Loucy (cell line): ENCODE measurements at regions not wholly inside any gene's neighbourhood (a gene's known extent, or its start where the extent isn't known, plus 50 kb on each side); places are given as distances from the start of the nearest gene placed in this dataset.

Experiments used
- H2AFZ ChIP-seq: fragments of 200-600 bp; sonication (generic); 2 replicates; pipeline ENCODE4 v1.6.0; 2016; ENCODE audit warnings: antibody characterized with exemption, mild to moderate bottlenecking, low read length, moderate library complexity
- H3F3A ChIP-seq: fragments of 200-600 bp; 2 replicates; pipeline ENCODE4 v1.6.0; 2016; ENCODE audit warnings: antibody characterized with exemption, low read depth, mild to moderate bottlenecking
- H3K27me3 ChIP-seq: fragments of 200-600 bp; sonication (generic); 2 replicates; pipeline ENCODE4 v1.6.1; 2014; ENCODE audit warnings: low read length, mild to moderate bottlenecking; ENCODE audit not compliant: insufficient read depth, poor library complexity, severe bottlenecking
- H3K36me3 ChIP-seq: fragments of 200-600 bp; sonication (generic); 2 replicates; pipeline ENCODE4 v1.6.1; 2016; ENCODE audit warnings: low read length; ENCODE audit not compliant: insufficient read depth
- H3K4me1 ChIP-seq: fragments of 200-600 bp; sonication (generic); 2 replicates; pipeline ENCODE4 v1.5.1; 2014; ENCODE audit warnings: low read length, mild to moderate bottlenecking; ENCODE audit not compliant: insufficient read depth, poor library complexity, severe bottlenecking
- H3K4me2 ChIP-seq: fragments of 200-600 bp; sonication (generic); 2 replicates; pipeline ENCODE4 v1.6.0; 2014; ENCODE audit warnings: antibody characterized with exemption, low read length, low read depth, mild to moderate bottlenecking; ENCODE audit not compliant: poor library complexity, severe bottlenecking
- H3K4me3 ChIP-seq: fragments of 200-600 bp; sonication (generic); 2 replicates; pipeline ENCODE4 v1.5.1; 2014; ENCODE audit warnings: low read length, mild to moderate bottlenecking, mixed read lengths; ENCODE audit not compliant: poor library complexity, severe bottlenecking
- H3K79me2 ChIP-seq: fragments of 200-600 bp; sonication (generic); 2 replicates; pipeline ENCODE4 v1.6.1; 2014; ENCODE audit warnings: low read length; ENCODE audit not compliant: insufficient read depth
- H3K9ac ChIP-seq: fragments of 200-600 bp; sonication (generic); 2 replicates; pipeline ENCODE4 v1.6.0; 2014; ENCODE audit warnings: mild to moderate bottlenecking, low read depth, low read length, moderate library complexity; ENCODE audit not compliant: poor library complexity, severe bottlenecking
- H3K9me2 ChIP-seq: fragments of 200-600 bp; sonication (generic); replicated peaks from 2 replicates; pipeline ENCODE4 v1.6.1; 2016; ENCODE audit warnings: low read depth, low read length, mixed read lengths
- H3K9me3 ChIP-seq: fragments of 200-600 bp; sonication (generic); 2 replicates; pipeline ENCODE4 v1.6.1; 2014; ENCODE audit warnings: mild to moderate bottlenecking, antibody characterized with exemption, low read length, low read depth; ENCODE audit not compliant: insufficient read depth
- H4K20me1 ChIP-seq: fragments of 200-600 bp; sonication (generic); 2 replicates; pipeline ENCODE4 v1.6.0; 2014; ENCODE audit warnings: antibody characterized with exemption, low read length, mild to moderate bottlenecking; ENCODE audit not compliant: insufficient read depth, poor library complexity, severe bottlenecking
- CTCF ChIP-seq: fragments of 200-600 bp; sonication (generic); conservative IDR thresholded peaks from 2 replicates; pipeline ENCODE4 v1.5.1; 2014; ENCODE audit warnings: mild to moderate bottlenecking, antibody characterized with exemption, low read length
- EZH2phosphoT487 ChIP-seq: fragments of 200-600 bp; IDR thresholded peaks from 2 replicates; pipeline ENCODE4 v1.6.1; 2018; ENCODE audit warnings: antibody characterized with exemption, mild to moderate bottlenecking, moderate library complexity, borderline replicate concordance

GRCh38 chr11:98710026-98710425 lies 310.7 kb upstream of the CNTN5 start:
- Histone ChIP-seq H3K79me2 (no peaks in the 10 kb centered on the region), H3K4me1 (no peaks in the 10 kb centered on the region), H2AFZ (no peak overlapping the region), H3K36me3 (no peaks in the 10 kb centered on the region), H3K9me2 (no peaks in the 10 kb centered on the region), H3F3A (no peaks in the 10 kb centered on the region), H3K9me3 (0 out of 2 replicates have a peak, but pooled peaks cover 2% of the 10 kb centered on the region), H3K27me3 (no peaks in the 10 kb centered on the region), H3K4me2 (no peak overlapping the region), H3K9ac (no peak overlapping the region), H3K4me3 (no peak overlapping the region), H4K20me1 (no peaks in the 10 kb centered on the region)
- TF ChIP-seq EZH2phosphoT487 (no peak), CTCF (no peak)

- Histone ChIP-seq H3K27me3 (no peaks in the 10 kb centered on the region), H3K4me1 (no peaks in the 10 kb centered on the region), H2AFZ (no peak overlapping the region), H3F3A (no peaks in the 10 kb centered on the region), H3K9me3 (0 out of 2 replicates have a peak, but pooled peaks cover 2% of the 10 kb centered on the region), H3K36me3 (no peaks in the 10 kb centered on the region), H3K4me3 (no peak overlapping the region), H3K79me2 (no peaks in the 10 kb centered on the region), H3K9me2 (no peaks in the 10 kb centered on the region), H3K9ac (no peak overlapping the region), H4K20me1 (no peaks in the 10 kb centered on the region), H3K4me2 (no peak overlapping the region)
- TF ChIP-seq EZH2phosphoT487 (no peak), CTCF (no peak)
Measured at GRCh38 chr11:98710986-98711385, 309.8 kb upstream of the CNTN5 start.

GRCh38 chr11:98720951-98721350 lies 299.8 kb upstream of the CNTN5 start:
- Histone ChIP-seq H3K4me3 (no peak overlapping the region), H4K20me1 (no peaks in the 10 kb centered on the region), H3K36me3 (no peaks in the 10 kb centered on the region), H3F3A (no peaks in the 10 kb centered on the region), H3K4me1 (no peaks in the 10 kb centered on the region), H3K79me2 (no peaks in the 10 kb centered on the region), H2AFZ (no peak overlapping the region), H3K27me3 (no peaks in the 10 kb centered on the region), H3K9me2 (no peaks in the 10 kb centered on the region), H3K4me2 (no peak overlapping the region), H3K9me3 (no peaks in the 10 kb centered on the region; the same call in 1 of the 2 replicates), H3K9ac (no peak overlapping the region)
- TF ChIP-seq CTCF: no peak
- no peak for TF ChIP-seq EZH2phosphoT487
